Ammon's horn (tissue), 1 donor: ENCODE measurements at regions not wholly inside any gene's neighbourhood (a gene's known extent, or its start where the extent isn't known, plus 50 kb on each side); places are given as distances from the start of the nearest gene placed in this dataset.
"Not testable (repeated sequence)": the region's sequence is repeated elsewhere in the genome, so short reads cannot be mapped to it uniquely, and the experiment has no call there.

Experiments
- DNase-seq: peaks from one replicate; pipeline ENCODE4 v3.0.0-alpha.2; 2016; ENCODE audit warnings: low spot score

DNA sequence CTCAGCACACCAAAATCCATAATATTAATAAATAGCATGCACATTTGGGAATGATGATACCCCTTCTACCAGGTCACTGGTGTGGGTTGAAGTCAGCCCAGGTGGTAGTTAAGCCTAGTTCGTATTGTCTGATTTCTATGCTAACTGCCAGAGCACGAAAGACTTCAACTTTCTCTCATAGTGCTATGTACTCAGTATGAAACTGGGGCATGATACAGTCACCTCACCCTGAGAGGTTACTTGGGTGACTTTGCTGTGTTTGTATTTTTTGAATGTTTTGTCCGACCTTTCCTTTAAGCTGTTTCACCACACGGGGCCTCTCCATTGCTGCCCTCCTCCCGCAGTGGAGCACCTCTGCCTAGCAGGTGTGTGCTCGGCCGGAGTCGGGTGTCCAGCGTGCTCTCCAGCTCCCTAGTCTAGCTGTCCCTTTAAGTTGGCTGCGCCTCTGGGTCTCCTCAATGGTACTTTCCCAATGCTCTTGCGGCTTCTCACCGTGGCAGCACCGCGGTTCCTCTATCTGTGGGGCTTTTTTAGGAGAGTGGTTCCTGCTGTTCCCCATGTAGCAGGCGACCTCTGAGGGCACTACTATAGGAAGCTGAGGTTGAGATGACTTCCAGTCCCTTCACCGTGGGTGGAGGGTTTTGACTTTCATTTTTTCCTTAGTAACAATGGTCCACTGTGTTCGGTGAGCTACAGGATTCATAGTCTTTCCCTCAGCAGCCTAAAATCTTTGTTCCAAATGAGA lies 524.0 kb upstream of the PFKP start:
- DNase-seq: no peak

DNA sequence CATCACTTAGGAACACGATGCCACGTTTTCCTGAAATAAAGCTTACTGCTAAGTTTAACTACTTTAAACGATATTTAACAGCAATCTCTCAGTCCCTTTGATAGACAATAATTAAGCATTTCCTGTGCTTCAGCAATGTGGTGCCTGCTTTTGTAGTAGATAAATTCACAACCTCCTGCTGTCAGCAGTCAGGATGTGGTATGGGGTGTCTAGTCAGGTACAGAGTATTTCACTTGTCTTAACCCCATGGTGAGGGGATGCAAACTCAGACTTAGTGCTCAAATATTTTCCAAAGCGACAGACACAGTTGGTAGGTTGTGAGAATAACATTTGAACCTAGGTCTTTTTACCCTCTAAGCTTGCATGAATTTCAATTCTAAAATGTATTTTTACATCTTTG lies 526.2 kb upstream of the PFKP start:
- no peak for DNase-seq

GRCh38 chr10:2529945-2530344 lies 537.4 kb upstream of the PFKP start:
- DNase-seq: no peak

DNA sequence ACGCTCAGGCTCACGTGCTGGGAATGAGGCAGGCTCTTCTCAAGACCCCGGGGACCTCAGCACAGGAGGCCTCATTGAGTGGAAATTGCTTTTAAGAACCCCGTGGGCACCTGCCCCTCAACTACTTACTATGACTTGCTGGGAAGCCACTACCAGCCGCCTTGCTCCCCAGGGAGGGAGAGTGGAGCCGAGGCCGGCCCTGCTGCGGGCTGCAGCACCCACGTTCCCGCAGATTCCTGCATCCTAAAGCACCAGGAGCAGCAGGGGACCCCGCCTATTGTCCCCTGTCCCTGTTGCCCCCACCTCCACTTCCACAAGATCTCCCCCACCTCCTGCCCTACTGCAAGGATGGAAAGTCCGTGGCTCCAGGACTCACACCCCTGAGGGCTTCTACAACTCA lies 541.6 kb upstream of the PFKP start:
- DNase-seq: no peak

DNA sequence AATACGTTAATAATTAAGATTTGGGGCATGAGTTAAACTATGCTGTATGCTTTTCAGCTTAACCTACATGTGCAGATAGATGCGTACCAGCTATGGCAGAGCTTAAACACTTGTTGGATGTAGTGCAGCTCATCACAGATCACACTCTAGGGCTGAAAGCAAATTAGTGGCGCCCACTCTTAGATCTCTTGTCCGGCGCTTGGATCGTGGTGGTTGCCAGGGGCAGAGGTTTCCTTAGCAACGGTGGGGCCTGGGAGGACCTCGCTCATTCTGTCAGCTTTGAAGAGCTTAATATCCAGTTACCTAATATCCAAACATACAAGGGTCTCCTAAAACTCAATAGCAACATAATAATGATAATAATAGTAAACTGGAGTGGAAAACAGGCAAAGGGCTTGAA lies 548.2 kb upstream of the PFKP start:
- no peak for DNase-seq

DNA sequence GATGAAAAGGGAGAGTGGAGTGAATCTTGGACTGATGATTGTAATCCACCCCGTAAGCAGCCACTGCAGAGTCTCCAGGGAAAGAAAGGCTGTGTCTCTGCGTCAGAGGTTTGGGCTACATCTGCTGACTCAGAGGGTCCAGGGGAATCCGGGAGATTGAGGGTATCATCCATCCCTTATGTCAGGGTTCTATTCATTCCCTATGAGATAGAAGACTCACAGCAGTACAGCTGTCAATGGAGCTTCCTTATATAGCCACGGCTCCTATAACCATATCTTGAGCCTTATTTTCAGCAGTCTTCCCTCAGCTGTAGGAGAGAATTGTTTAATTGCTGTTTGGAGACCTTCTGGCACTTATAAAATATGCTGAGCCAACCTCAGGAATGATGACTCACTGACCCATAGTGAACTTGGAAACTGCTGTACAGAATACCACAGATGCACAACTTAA lies 558.2 kb upstream of the PFKP start:
- no peak for DNase-seq

- DNase-seq: not testable (repeated sequence)
These were observed 565.9 kb upstream of the PFKP start for GRCh38 chr10:2501366-2501940.

DNA sequence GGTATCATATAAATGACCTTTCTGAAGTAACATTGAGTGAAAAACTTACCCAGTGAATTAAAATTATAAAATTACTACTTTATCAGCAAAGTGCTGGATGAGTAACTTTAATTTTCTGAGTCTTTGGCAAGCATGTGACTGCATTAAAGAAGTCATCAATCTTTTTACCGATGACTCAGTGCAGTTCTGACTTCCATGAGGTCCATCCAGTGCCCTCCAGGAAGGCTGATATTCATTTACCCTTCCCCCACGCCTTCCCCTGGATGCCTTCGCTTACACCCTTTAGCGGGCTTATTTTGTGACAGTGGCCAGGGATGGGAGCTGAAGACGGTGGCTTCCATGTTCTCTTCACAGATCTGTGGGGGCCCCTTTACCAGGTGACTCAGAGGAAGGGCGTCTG lies 572.9 kb upstream of the PFKP start:
- no peak for DNase-seq

DNA sequence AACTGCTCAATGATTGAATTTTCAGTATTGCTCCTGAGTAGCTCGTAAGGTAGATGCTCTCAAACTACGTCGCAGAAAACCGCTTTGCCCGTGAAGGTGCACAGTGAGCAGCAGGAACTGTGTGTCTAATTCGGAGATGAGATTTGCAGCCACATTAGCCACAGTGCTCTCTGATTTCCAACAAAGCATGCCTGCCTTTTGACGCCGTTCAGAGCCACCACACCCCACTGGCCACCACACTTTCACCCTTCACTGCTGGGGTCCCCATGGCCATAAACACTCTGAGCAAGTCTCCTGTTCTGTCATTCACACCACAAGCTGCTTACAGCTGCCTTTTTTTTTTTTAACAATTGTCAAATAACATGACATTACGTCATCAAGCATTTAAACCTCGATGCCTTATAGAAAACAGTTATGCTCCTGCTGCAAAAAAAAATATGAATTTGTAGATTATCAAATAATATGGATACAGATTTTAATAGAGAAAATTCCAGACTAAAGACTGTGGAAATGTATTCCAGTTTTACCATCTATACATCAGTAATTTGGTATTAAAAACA lies 578.8 kb upstream of the PFKP start:
- DNase-seq: no peak

DNA sequence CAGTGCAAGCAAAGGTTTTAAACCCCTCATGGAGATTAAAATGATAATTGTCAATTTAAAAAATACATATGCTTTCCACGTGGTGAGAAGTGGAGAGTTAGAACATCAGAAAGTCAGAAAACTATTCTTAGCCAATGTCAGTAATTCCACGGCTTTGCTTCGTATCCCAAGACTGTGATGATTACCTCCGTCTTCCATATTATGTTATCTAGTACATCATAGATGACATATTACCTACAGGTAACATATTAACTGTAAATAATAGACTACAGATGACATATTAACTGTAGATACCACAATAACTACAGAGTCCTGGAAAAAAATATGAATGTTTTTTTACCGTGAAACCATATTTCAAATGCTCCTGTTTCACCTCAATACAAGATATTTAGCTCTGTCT lies 579.4 kb upstream of the PFKP start:
- DNase-seq: no peak

DNA sequence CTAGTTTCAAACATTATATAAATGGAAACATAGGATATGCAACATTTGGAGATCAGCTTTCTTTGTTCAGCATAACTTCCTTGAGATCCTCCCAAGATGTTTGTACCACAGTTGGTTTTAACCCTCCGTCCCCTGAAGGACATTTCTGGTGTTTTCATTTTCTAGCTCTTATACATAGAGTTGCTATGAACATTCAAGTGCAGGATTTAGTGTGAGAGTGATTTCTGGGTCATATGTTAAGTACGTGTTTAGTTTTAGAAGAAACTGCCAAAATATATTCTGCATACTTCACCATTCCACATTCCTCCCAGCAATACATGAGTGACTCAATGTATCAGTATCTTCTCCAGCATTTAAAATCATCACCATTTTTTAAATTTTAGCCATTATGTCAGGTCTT lies 588.7 kb upstream of the PFKP start:
- no peak for DNase-seq

DNA sequence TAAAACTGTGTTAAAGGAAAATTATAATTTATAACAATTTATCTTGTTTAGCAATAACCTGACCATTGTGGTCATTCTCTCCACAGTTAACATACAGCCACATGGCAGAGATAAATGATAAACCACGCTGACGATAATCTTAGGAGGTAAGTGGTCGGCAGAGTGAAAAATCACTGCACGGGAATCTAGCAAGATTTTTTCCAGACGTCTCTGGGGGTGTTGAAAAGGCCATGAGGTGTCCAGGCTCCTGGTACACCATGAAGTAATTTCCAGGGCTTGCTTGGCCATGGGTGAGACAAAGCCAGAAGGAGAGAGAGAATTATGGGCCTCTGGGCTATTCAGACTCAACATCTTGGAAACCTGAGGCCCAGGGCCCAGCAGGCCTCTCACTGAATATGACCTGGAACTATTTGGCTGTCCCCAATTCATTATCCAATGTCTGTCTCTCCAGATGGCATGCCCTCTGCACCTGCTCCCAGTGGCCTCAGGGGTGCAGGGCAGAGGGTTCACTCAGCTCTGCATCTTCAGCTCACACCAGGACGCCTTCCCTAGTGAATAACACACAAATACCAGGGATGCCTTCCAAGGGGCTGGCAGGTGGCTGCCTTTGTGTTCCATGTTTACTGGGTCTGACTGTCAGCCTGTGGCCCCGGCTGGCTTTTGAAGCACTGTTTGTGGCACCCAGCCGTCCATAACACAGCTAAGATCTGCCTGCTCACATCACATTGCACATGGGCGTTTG lies 590.4 kb upstream of the PFKP start:
- no peak for DNase-seq

GRCh38 chr10:2476218-2476811 lies 591.0 kb upstream of the PFKP start:
- DNase-seq: no peak

GRCh38 chr10:2475711-2476217 lies 591.6 kb upstream of the PFKP start:
- DNase-seq: no peak

DNA sequence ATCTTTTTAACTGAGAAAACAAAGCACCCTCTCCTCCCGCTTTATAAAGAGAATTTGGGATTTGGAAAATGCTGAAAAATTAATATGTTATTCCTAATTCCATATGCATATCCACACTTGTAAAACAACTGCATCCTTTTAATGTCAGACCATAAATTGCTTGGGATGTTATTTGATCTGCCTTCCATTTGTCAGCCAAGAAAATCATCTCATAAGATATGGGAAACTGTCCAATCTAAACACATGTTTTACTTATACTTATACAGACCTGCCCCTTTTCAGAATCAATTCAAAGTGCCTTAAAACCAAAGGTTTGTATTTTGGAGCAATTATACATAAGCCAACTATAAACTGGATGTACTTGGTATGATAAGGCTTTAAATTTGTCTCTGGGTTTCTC lies 595.5 kb upstream of the PFKP start:
- DNase-seq: no peak

- DNase-seq: no peak
These were observed 597.5 kb upstream of the PFKP start for GRCh38 chr10:2469802-2470201.

GRCh38 chr10:2464483-2464882 lies 602.9 kb upstream of the PFKP start:
- DNase-seq: no peak

- DNase-seq: no peak
These were observed 604.0 kb upstream of the PFKP start for GRCh38 chr10:2463316-2463715.

- DNase-seq: no peak
These were observed 604.8 kb upstream of the PFKP start for GRCh38 chr10:2462581-2462980.

- DNase-seq: no peak
These were observed 606.5 kb upstream of the PFKP start for GRCh38 chr10:2460812-2461211.

GRCh38 chr10:2459713-2460112 lies 607.6 kb upstream of the PFKP start:
- DNase-seq: no peak

DNA sequence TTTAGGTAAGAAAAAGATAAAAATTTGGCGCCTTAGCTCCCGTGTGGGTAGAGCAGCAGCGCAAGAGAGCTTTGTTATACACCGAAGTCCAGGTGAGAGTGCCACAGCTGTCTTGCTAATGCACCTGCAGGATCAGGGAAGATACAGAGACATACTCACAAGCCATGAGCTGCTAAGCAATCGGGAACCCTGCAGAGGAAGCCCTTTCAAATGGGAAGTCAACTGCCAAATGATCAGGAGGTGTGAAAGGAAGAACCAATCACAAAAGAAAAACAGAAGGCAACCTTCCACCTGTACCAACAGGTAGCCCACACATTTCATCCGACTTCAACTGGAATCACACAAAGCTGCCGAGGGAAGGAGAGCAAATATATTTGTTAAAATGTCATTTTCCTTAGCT lies 610.5 kb upstream of the PFKP start:
- DNase-seq: no peak
